Endothelial cell of umbilical vein (primary cell): ENCODE measurements at regions not wholly inside any gene's neighbourhood (a gene's known extent, or its start where the extent isn't known, plus 50 kb on each side); places are given as distances from the start of the nearest gene placed in this dataset.

Experiments
- BruUV-seq: library from RNA; stranded (reverse); fragments of 400-500 nt; replicated peaks from 2 replicates; lab custom pipeline; 2021; lab: Mats Ljungman, UMichigan
- CTCF ChIA-PET: fragments of 300-600, 350-600 bp; sonication (Branson Sonifier 250); formaldehyde crosslinking; loops from one replicate; lab custom pipeline; 2021; ENCODE audit warnings: antibody characterized with exemption, inconsistent platforms; lab: Charles Lee
- POLR2A ChIA-PET: fragments of 300-600, 350-600 bp; sonication (Branson Sonifier 250); formaldehyde crosslinking; loops from one replicate; lab custom pipeline; 2021; ENCODE audit warnings: antibody characterized with exemption, inconsistent platforms; lab: Charles Lee
- DNase-seq: peaks from one replicate; pipeline ENCODE4 v3.0.0-alpha.2; 2011; ENCODE audit warnings: low read depth, low spot score
- FAIRE-seq: peaks from 2 replicates; lab custom pipeline; 2011; peaks lifted over from hg19 to GRCh38; lab: Jason Lieb, UNC
- H2AFZ ChIP-seq: 2 replicates; pipeline ENCODE4 v1.6.0; 2012; ENCODE audit warnings: low read depth, low read length, control low read depth, inconsistent platforms
- H3K27ac ChIP-seq: 2 replicates; pipeline ENCODE4 v1.5.1; 2011; ENCODE audit warnings: low read depth, mild to moderate bottlenecking, control low read depth, low read length, moderate library complexity; ENCODE audit not compliant: insufficient read depth
- H3K27me3 ChIP-seq, 2 experiments: 2 replicates each; pipeline versions ENCODE4 v1.6.0 to v1.6.1; 2011; ENCODE audit warnings: low read length in 2 of 2, mixed read lengths in 1 of 2; ENCODE audit not compliant: control insufficient read depth in 2 of 2, insufficient read depth in 2 of 2
- H3K36me3 ChIP-seq, 2 experiments: 2 replicates in 1 of 2; 3 replicates in 1 of 2; pipeline ENCODE4 v1.5.1; 2011; ENCODE audit warnings: low read length in 2 of 2, mild to moderate bottlenecking in 1 of 2, moderate library complexity in 1 of 2; ENCODE audit not compliant: control insufficient read depth in 2 of 2, insufficient read depth in 2 of 2; ENCODE audit errors: extremely low read depth in 1 of 2
- H3K4me1 ChIP-seq: 3 replicates; pipeline ENCODE4 v1.5.1; 2011; ENCODE audit warnings: mild to moderate bottlenecking, low read length; ENCODE audit not compliant: control insufficient read depth, insufficient read depth; ENCODE audit errors: extremely low read depth
- H3K4me2 ChIP-seq: 2 replicates; pipeline ENCODE4 v1.6.1; 2011; ENCODE audit warnings: low read length, control low read depth, mixed read lengths; ENCODE audit not compliant: insufficient read depth
- H3K4me3 ChIP-seq, 3 experiments: fragments of 200-600 bp in 1 of 3; sonication (generic), shearing (Covaris generic) in 1 of 3; replicated peaks in 1 of 3; 2 replicates each; pipeline ENCODE4 v1.5.1; 2011 to 2016; ENCODE audit warnings: control low read depth in 3 of 3, low read length in 3 of 3, mild to moderate bottlenecking in 2 of 3, inconsistent platforms in 1 of 3, low read depth in 1 of 3, moderate library complexity in 1 of 3; ENCODE audit not compliant: insufficient read depth in 1 of 3
- H3K79me2 ChIP-seq: 2 replicates; pipeline ENCODE4 v1.6.0; 2012; ENCODE audit warnings: low read length, inconsistent platforms; ENCODE audit not compliant: control insufficient read depth, insufficient read depth
- H3K9ac ChIP-seq: replicated peaks from 2 replicates; pipeline ENCODE3; 2011; ENCODE audit warnings: low read length, control low read depth; ENCODE audit not compliant: insufficient read depth; ENCODE audit errors: extremely low read depth
- H3K9me1 ChIP-seq: replicated peaks from 3 replicates; pipeline ENCODE4 v1.6.0; 2011; ENCODE audit warnings: mild to moderate bottlenecking, low read length; ENCODE audit not compliant: control insufficient read depth, insufficient read depth; ENCODE audit errors: extremely low read depth
- H3K9me3 ChIP-seq: replicated peaks from 2 replicates; pipeline ENCODE4 v1.5.1; 2012; ENCODE audit warnings: low read length, inconsistent platforms; ENCODE audit not compliant: control insufficient read depth, insufficient read depth
- H4K20me1 ChIP-seq: replicated peaks from 2 replicates; pipeline ENCODE3; 2011; ENCODE audit warnings: mild to moderate bottlenecking, low read length; ENCODE audit not compliant: control insufficient read depth, insufficient read depth; ENCODE audit errors: extremely low read depth
- EZH2 ChIP-seq: IDR thresholded peaks from 2 replicates; pipeline ENCODE4 v1.6.1; 2012; ENCODE audit warnings: borderline replicate concordance, low read depth, mild to moderate bottlenecking, moderate library complexity, low read length, inconsistent platforms; ENCODE audit not compliant: severe bottlenecking
- FOS ChIP-seq: IDR thresholded peaks from 2 replicates; pipeline ENCODE4 v1.6.1; 2011; ENCODE audit warnings: mild to moderate bottlenecking, low read length, moderate library complexity, borderline replicate concordance; ENCODE audit not compliant: insufficient read depth
- GATA2 ChIP-seq: IDR thresholded peaks from 2 replicates; pipeline ENCODE4 v1.7.0; 2011; ENCODE audit warnings: low read depth, mild to moderate bottlenecking, moderate library complexity, mixed read lengths, low read length; ENCODE audit not compliant: insufficient read length, insufficient read depth
- JUN ChIP-seq: IDR thresholded peaks from 2 replicates; pipeline ENCODE4 v1.6.1; 2011; ENCODE audit warnings: borderline replicate concordance, low read depth; ENCODE audit not compliant: insufficient read length, insufficient read depth
- MYC ChIP-seq: IDR thresholded peaks from one replicate; pipeline ENCODE4 v1.6.1; 2011; ENCODE audit warnings: mild to moderate bottlenecking, low read depth, low read length
- POLR2A ChIP-seq: IDR thresholded peaks from 2 replicates; pipeline ENCODE4 v1.6.1; 2012; ENCODE audit warnings: low read depth, mild to moderate bottlenecking, control low read depth, low read length
- POLR2AphosphoS5 ChIP-seq: IDR thresholded peaks from 2 replicates; pipeline ENCODE4 v1.6.1; 2012; ENCODE audit warnings: low read depth, mild to moderate bottlenecking, control low read depth, low read length, moderate library complexity; ENCODE audit not compliant: insufficient read depth
- dilution Hi-C: fragments of 300-500 bp; cut with MboI; formaldehyde crosslinking; loops from one replicate; pipeline ENCODE4 v1.15.0; 2019; ENCODE audit warnings: low sequenced_read_pairs; ENCODE audit not compliant: extremely low pct_ligation_motif_present
- intact Hi-C: fragments of 100-400 bp; cut with micrococcal nuclease; formaldehyde crosslinking; loops from one replicate; pipeline ENCODE4 v1.10.0; 2022
- TF ChIP-seq, protein P1 (sequence below), 2 donors: IDR thresholded peaks; 1 replicate in 1 of 2; 2 replicates in 1 of 2; pipeline ENCODE4 v1.5.1; 2011; ENCODE audit warnings: low read length in 2 of 2, mild to moderate bottlenecking in 2 of 2, moderate library complexity in 2 of 2, control low read depth in 1 of 2, inconsistent platforms in 1 of 2, low read depth in 1 of 2; ENCODE audit not compliant: insufficient read depth in 1 of 2; ENCODE audit errors: extremely low read depth in 1 of 2
- TF ChIP-seq, protein P2 (sequence below): IDR thresholded peaks from 2 replicates; pipeline ENCODE4 v1.6.1; 2011; ENCODE audit not compliant: insufficient read depth, insufficient read length

DNA sequence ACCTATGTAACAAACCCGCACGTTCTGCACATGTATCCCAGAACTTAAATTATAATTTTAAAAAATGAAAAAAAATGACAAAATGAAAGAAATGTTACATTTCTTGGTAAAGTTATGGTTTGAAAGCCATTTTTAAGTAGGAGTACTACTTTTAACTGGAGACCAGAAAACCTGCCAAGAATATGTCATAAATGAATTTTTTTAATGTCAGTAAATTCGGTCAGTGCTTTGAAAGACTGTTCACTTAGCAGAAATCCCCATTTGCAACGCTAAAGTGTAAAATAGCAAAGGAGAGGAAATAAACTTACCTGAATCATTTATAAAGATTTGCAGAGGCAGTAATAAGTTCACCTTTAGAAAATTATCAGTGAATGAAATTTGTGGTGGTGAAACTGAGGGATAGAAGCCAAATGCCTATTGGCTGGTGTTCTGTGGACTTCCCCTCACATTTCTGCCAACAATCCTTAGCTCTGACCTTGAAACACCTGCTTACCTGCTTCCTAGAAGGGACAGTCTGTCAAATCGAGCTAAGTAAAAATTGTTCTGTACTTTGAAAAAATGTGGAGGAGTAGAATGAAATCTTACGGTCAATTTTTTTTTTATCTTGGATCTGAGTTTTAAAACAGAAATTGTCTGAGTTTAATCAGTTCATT, 714.2 kb downstream of the SLC6A15 start:
- no peak for FAIRE-seq
- no peaks in the 10 kb centered on the region for H3K27me3 ChIP-seq
- H3K9ac ChIP-seq, result no peak overlapping the region
- H4K20me1 ChIP-seq, result no peaks in the 10 kb centered on the region
- no peaks in the 10 kb centered on the region for H3K9me3 ChIP-seq
- H2AFZ ChIP-seq, result no peak overlapping the region
- no peaks in the 10 kb centered on the region for H3K79me2 ChIP-seq
- H3K4me1 ChIP-seq, result no peaks in the 10 kb centered on the region
- DNase-seq, result no peak
- CTCF ChIA-PET, result no interaction called here
- POLR2A ChIA-PET, result no interaction called here
- dilution Hi-C loops (no loop called here), intact Hi-C loops (no loop called here)
- H3K4me2 ChIP-seq, result no peak overlapping the region
- TF ChIP-seq, protein P1, sequence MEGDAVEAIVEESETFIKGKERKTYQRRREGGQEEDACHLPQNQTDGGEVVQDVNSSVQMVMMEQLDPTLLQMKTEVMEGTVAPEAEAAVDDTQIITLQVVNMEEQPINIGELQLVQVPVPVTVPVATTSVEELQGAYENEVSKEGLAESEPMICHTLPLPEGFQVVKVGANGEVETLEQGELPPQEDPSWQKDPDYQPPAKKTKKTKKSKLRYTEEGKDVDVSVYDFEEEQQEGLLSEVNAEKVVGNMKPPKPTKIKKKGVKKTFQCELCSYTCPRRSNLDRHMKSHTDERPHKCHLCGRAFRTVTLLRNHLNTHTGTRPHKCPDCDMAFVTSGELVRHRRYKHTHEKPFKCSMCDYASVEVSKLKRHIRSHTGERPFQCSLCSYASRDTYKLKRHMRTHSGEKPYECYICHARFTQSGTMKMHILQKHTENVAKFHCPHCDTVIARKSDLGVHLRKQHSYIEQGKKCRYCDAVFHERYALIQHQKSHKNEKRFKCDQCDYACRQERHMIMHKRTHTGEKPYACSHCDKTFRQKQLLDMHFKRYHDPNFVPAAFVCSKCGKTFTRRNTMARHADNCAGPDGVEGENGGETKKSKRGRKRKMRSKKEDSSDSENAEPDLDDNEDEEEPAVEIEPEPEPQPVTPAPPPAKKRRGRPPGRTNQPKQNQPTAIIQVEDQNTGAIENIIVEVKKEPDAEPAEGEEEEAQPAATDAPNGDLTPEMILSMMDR (IDR thresholded peaks at IDR 0.05; ENCODE audit: extremely low read depth in 1 of 2, insufficient read depth in 1 of 2, low read depth in 1 of 2, low read length in 2 of 2), result no peak
- no peak for TF ChIP-seq JUN
- TF ChIP-seq FOS, result no peak
- H3K4me3 ChIP-seq, result no peak overlapping the region
- no peak overlapping the region for H3K27ac ChIP-seq
- H3K9me1 ChIP-seq, result no peaks in the 10 kb centered on the region
- no peaks in the 10 kb centered on the region for H3K36me3 ChIP-seq
- no TSS peak for BruUV-seq

DNA sequence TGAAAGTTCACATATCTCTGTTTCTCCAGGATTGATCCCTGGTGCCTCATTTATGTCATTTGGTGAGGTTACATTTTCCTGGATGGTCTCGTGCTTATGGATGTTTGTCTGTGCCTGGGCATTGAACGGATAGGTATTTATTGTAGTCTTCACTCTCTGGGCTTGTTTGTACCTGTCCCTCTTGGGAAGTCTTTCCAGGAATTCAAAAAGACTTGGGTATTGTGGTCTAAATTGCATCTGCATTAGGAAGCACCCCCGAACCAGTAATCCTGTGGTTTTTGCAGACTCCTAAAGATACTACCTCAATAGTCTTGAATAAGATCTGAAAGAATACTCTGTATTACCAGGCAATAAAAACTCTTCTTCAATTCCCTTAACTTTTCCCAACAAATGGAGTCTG, 720.8 kb downstream of the SLC6A15 start:
- H3K27ac ChIP-seq, result no peak overlapping the region
- no peaks in the 10 kb centered on the region for H3K27me3 ChIP-seq
- no peak overlapping the region for H2AFZ ChIP-seq
- no peaks in the 10 kb centered on the region for H3K9me1 ChIP-seq
- intact Hi-C loops, result no loop called here
- DNase-seq (no peak), FAIRE-seq (no peak)
- no peaks in the 10 kb centered on the region for H3K4me1 ChIP-seq
- no peaks in the 10 kb centered on the region for H3K9me3 ChIP-seq
- no peaks in the 10 kb centered on the region for H3K79me2 ChIP-seq
- BruUV-seq, result no TSS peak
- CTCF ChIA-PET, result no interaction called here
- no peaks in the 10 kb centered on the region for H4K20me1 ChIP-seq
- no peak overlapping the region for H3K4me2 ChIP-seq
- H3K4me3 ChIP-seq, result no peak overlapping the region
- no peak overlapping the region for H3K9ac ChIP-seq
- dilution Hi-C loops, result no loop called here
- POLR2A ChIA-PET, result no interaction called here
- TF ChIP-seq, protein P1 (IDR thresholded peaks at IDR 0.05; ENCODE audit: extremely low read depth in 1 of 2, insufficient read depth in 1 of 2, low read depth in 1 of 2, low read length in 2 of 2), result no peak
- TF ChIP-seq, protein P2, sequence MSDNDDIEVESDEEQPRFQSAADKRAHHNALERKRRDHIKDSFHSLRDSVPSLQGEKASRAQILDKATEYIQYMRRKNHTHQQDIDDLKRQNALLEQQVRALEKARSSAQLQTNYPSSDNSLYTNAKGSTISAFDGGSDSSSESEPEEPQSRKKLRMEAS, result no peak
- no peak for TF ChIP-seq EZH2
- no peak for TF ChIP-seq POLR2A
- no peak for TF ChIP-seq MYC
- TF ChIP-seq JUN, result no peak
- TF ChIP-seq FOS, result no peak
- TF ChIP-seq POLR2AphosphoS5, result no peak
- TF ChIP-seq GATA2, result no peak
- H3K36me3 ChIP-seq, result no peaks in the 10 kb centered on the region
